ENCODE measurements at regions not wholly inside any gene's neighbourhood (a gene's known extent, or its start where the extent isn't known, plus 50 kb on each side); places are given as distances from the start of the nearest gene placed in this dataset.

- no peak overlapping the region for H3K27ac ChIP-seq
- no peak for TF ChIP-seq CTCF (IDR thresholded peaks at IDR 0.05; ENCODE audit: low read depth, low read length)
- DNase-seq (ENCODE audit: low read depth in 1 of 2, low spot score in 1 of 2) = no peak
Measured at GRCh38 chr20:11200423-11200822, 526.6 kb upstream of the JAG1 start.

GRCh38 chr20:11204926-11205768 lies 531.3 kb upstream of the JAG1 start:
- Histone ChIP-seq H3K4me3 (no peak overlapping the region), H3K27ac (no peak overlapping the region), H3K4me1 (ENCODE audit: low read depth) (peaks cover 10% of the 10 kb centered on the region), H3K9me3 (ENCODE audit: low read depth) (no peaks in the 10 kb centered on the region), H3K27me3 (no peaks in the 10 kb centered on the region), H3K36me3 (no peaks in the 10 kb centered on the region)
- peak; percentile 81 to 84 for DNase-seq (ENCODE audit: low read depth in 1 of 2, low spot score in 1 of 2)
- peak; percentile 95 for TF ChIP-seq CTCF (IDR thresholded peaks at IDR 0.05; ENCODE audit: low read depth, low read length)

More at GRCh38 chr20:11200423-11200822, 526.6 kb upstream of the JAG1 start:
- H3K4me3 ChIP-seq = no peak overlapping the region
- H3K36me3 ChIP-seq = no peaks in the 10 kb centered on the region
- H3K27me3 ChIP-seq = no peaks in the 10 kb centered on the region
- H3K4me1 ChIP-seq (ENCODE audit: low read depth) = peaks cover 13% of the 10 kb centered on the region
- H3K9me3 ChIP-seq (ENCODE audit: low read depth) = no peaks in the 10 kb centered on the region

GRCh38 chr20:11205769-11206362 lies 532.1 kb upstream of the JAG1 start:
- TF ChIP-seq CTCF (IDR thresholded peaks at IDR 0.05; ENCODE audit: low read depth, low read length) = no peak
- Histone ChIP-seq H3K9me3 (ENCODE audit: low read depth) (no peaks in the 10 kb centered on the region), H3K36me3 (no peaks in the 10 kb centered on the region), H3K4me1 (ENCODE audit: low read depth) (peaks cover 10% of the 10 kb centered on the region), H3K27me3 (no peaks in the 10 kb centered on the region), H3K4me3 (no peak overlapping the region), H3K27ac (no peak overlapping the region)
- DNase-seq (ENCODE audit: low read depth in 1 of 2, low spot score in 1 of 2) = no peak

- no peak overlapping the region for H3K4me3 ChIP-seq
- no peaks in the 10 kb centered on the region for H3K9me3 ChIP-seq (ENCODE audit: low read depth)
- no peak overlapping the region for H3K27ac ChIP-seq
- peak in 1 of 2 donors; percentile 49 for DNase-seq (ENCODE audit: low read depth in 1 of 2, low spot score in 1 of 2)
- no peaks in the 10 kb centered on the region for H3K27me3 ChIP-seq
- no peaks in the 10 kb centered on the region for H3K36me3 ChIP-seq
- peaks cover 19% of the 10 kb centered on the region for H3K4me1 ChIP-seq (ENCODE audit: low read depth)
- no peak for TF ChIP-seq CTCF (IDR thresholded peaks at IDR 0.05; ENCODE audit: low read depth, low read length)
Measured at GRCh38 chr20:11207749-11208502, 534.1 kb upstream of the JAG1 start.

GRCh38 chr20:11210611-11211010 lies 536.8 kb upstream of the JAG1 start:
- no peak for DNase-seq (ENCODE audit: low read depth in 1 of 2, low spot score in 1 of 2)
- no peaks in the 10 kb centered on the region for H3K9me3 ChIP-seq (ENCODE audit: low read depth)
- H3K27ac ChIP-seq = no peak overlapping the region
- no peak for TF ChIP-seq CTCF (IDR thresholded peaks at IDR 0.05; ENCODE audit: low read depth, low read length)
- H3K27me3 ChIP-seq = no peaks in the 10 kb centered on the region
- H3K4me1 ChIP-seq (ENCODE audit: low read depth) = peaks cover 34% of the 10 kb centered on the region
- H3K4me3 ChIP-seq = no peak overlapping the region
- H3K36me3 ChIP-seq = no peaks in the 10 kb centered on the region
